ENCODE measurements at regions not wholly inside any gene's neighbourhood (a gene's known extent, or its start where the extent isn't known, plus 50 kb on each side); places are given as distances from the start of the nearest gene placed in this dataset.
"Not testable (repeated sequence)": the region's sequence is repeated elsewhere in the genome, so short reads cannot be mapped to it uniquely, and the experiment has no call there.

- Histone ChIP-seq H3K9me3 (ENCODE audit: control insufficient read depth in 5 of 5, low read length in 5 of 5) (peaks cover 0 to 6% (median 4%) of the 10 kb centered on the region in 5 donors), H3K4me3 (ENCODE audit: low read depth in 1 of 5, low read length in 5 of 5) (no peak overlapping the region), H3K4me1 (ENCODE audit: control insufficient read depth in 5 of 5, insufficient read depth in 5 of 5, low read length in 5 of 5) (peaks cover 0 to 26% (median 18%) of the 10 kb centered on the region in 5 donors), H3K36me3 (ENCODE audit: control insufficient read depth in 5 of 5, insufficient read depth in 5 of 5, low read length in 5 of 5) (no peaks in the 10 kb centered on the region), H3K9ac (ENCODE audit: low read length in 5 of 5) (no peak overlapping the region), H3K27ac (ENCODE audit: low read depth, low read length) (no peak overlapping the region), H3K27me3 (ENCODE audit: control insufficient read depth in 5 of 5, insufficient read depth in 4 of 5, low read length in 5 of 5) (no peaks in the 10 kb centered on the region)
Measured at GRCh38 chr20:60780388-60781025, 471.6 kb upstream of the CDH4 start.

- no peaks in the 10 kb centered on the region for H3K27me3 ChIP-seq (ENCODE audit: control insufficient read depth in 5 of 5, insufficient read depth in 4 of 5, low read length in 5 of 5)
- H3K36me3 ChIP-seq (ENCODE audit: control insufficient read depth in 5 of 5, insufficient read depth in 5 of 5, low read length in 5 of 5): no peaks in the 10 kb centered on the region
- H3K4me3 ChIP-seq (ENCODE audit: low read depth in 1 of 5, low read length in 5 of 5): no peak overlapping the region
- H3K4me1 ChIP-seq (ENCODE audit: control insufficient read depth in 5 of 5, insufficient read depth in 5 of 5, low read length in 5 of 5): peaks cover 0 to 20% (median 11%) of the 10 kb centered on the region in 5 donors
- no peak overlapping the region for H3K27ac ChIP-seq (ENCODE audit: low read depth, low read length)
- peaks cover 0 to 6% (median 4%) of the 10 kb centered on the region in 5 donors for H3K9me3 ChIP-seq (ENCODE audit: control insufficient read depth in 5 of 5, low read length in 5 of 5)
- no peak overlapping the region for H3K9ac ChIP-seq (ENCODE audit: low read length in 5 of 5)
Measured at GRCh38 chr20:60782959-60783625, 469.0 kb upstream of the CDH4 start.

GRCh38 chr20:60785301-60785700 lies 466.8 kb upstream of the CDH4 start:
- peaks cover 0 to 13% (median 8%) of the 10 kb centered on the region in 5 donors for H3K4me1 ChIP-seq (ENCODE audit: control insufficient read depth in 5 of 5, insufficient read depth in 5 of 5, low read length in 5 of 5)
- no peaks in the 10 kb centered on the region for H3K9me3 ChIP-seq (ENCODE audit: control insufficient read depth in 5 of 5, low read length in 5 of 5)
- H3K9ac ChIP-seq (ENCODE audit: low read length in 5 of 5): no peak overlapping the region
- H3K36me3 ChIP-seq (ENCODE audit: control insufficient read depth in 5 of 5, insufficient read depth in 5 of 5, low read length in 5 of 5): no peaks in the 10 kb centered on the region
- no peak overlapping the region for H3K27ac ChIP-seq (ENCODE audit: low read depth, low read length)
- no peak overlapping the region for H3K4me3 ChIP-seq (ENCODE audit: low read depth in 1 of 5, low read length in 5 of 5)
- no peaks in the 10 kb centered on the region for H3K27me3 ChIP-seq (ENCODE audit: control insufficient read depth in 5 of 5, insufficient read depth in 4 of 5, low read length in 5 of 5)

- Histone ChIP-seq H3K4me1 (ENCODE audit: control insufficient read depth in 5 of 5, insufficient read depth in 5 of 5, low read length in 5 of 5) (peaks cover 0 to 9% (median 5%) of the 10 kb centered on the region in 5 donors), H3K36me3 (ENCODE audit: control insufficient read depth in 5 of 5, insufficient read depth in 5 of 5, low read length in 5 of 5) (no peaks in the 10 kb centered on the region), H3K27me3 (ENCODE audit: control insufficient read depth in 5 of 5, insufficient read depth in 4 of 5, low read length in 5 of 5) (no peaks in the 10 kb centered on the region), H3K27ac (ENCODE audit: low read depth, low read length) (no peak overlapping the region), H3K9me3 (ENCODE audit: control insufficient read depth in 5 of 5, low read length in 5 of 5) (no peaks in the 10 kb centered on the region), H3K4me3 (ENCODE audit: low read depth in 1 of 5, low read length in 5 of 5) (no peak overlapping the region), H3K9ac (ENCODE audit: low read length in 5 of 5) (no peak overlapping the region)
Measured at GRCh38 chr20:60785785-60786184, 466.3 kb upstream of the CDH4 start.

GRCh38 chr20:60786686-60787217 lies 465.3 kb upstream of the CDH4 start:
- H3K36me3 ChIP-seq (ENCODE audit: control insufficient read depth in 5 of 5, insufficient read depth in 5 of 5, low read length in 5 of 5): no peaks in the 10 kb centered on the region
- H3K9ac ChIP-seq (ENCODE audit: low read length in 5 of 5): no peak overlapping the region
- H3K4me1 ChIP-seq (ENCODE audit: control insufficient read depth in 5 of 5, insufficient read depth in 5 of 5, low read length in 5 of 5): peaks cover 0 to 9% (median 5%) of the 10 kb centered on the region in 5 donors
- H3K27me3 ChIP-seq (ENCODE audit: control insufficient read depth in 5 of 5, insufficient read depth in 4 of 5, low read length in 5 of 5): no peaks in the 10 kb centered on the region
- H3K9me3 ChIP-seq (ENCODE audit: control insufficient read depth in 5 of 5, low read length in 5 of 5): no peaks in the 10 kb centered on the region
- H3K4me3 ChIP-seq (ENCODE audit: low read depth in 1 of 5, low read length in 5 of 5): no peak overlapping the region
- H3K27ac ChIP-seq (ENCODE audit: low read depth, low read length): no peak overlapping the region

- Histone ChIP-seq H3K36me3 (ENCODE audit: control insufficient read depth in 5 of 5, insufficient read depth in 5 of 5, low read length in 5 of 5) (no peaks in the 10 kb centered on the region), H3K4me3 (ENCODE audit: low read depth in 1 of 5, low read length in 5 of 5) (no peak overlapping the region), H3K27me3 (ENCODE audit: control insufficient read depth in 5 of 5, insufficient read depth in 4 of 5, low read length in 5 of 5) (no peaks in the 10 kb centered on the region), H3K4me1 (ENCODE audit: control insufficient read depth in 5 of 5, insufficient read depth in 5 of 5, low read length in 5 of 5) (peaks cover 0 to 9% (median 5%) of the 10 kb centered on the region in 5 donors), H3K9ac (ENCODE audit: low read length in 5 of 5) (no peak overlapping the region), H3K9me3 (ENCODE audit: control insufficient read depth in 5 of 5, low read length in 5 of 5) (no peaks in the 10 kb centered on the region), H3K27ac (ENCODE audit: low read depth, low read length) (no peak overlapping the region)
Measured at GRCh38 chr20:60787276-60787675, 464.8 kb upstream of the CDH4 start.

GRCh38 chr20:60788070-60788469 lies 464.0 kb upstream of the CDH4 start:
- Histone ChIP-seq H3K4me1 (ENCODE audit: control insufficient read depth in 5 of 5, insufficient read depth in 5 of 5, low read length in 5 of 5) (peaks cover 0 to 9% (median 5%) of the 10 kb centered on the region in 5 donors), H3K9me3 (ENCODE audit: control insufficient read depth in 5 of 5, low read length in 5 of 5) (no peaks in the 10 kb centered on the region), H3K36me3 (ENCODE audit: control insufficient read depth in 5 of 5, insufficient read depth in 5 of 5, low read length in 5 of 5) (no peaks in the 10 kb centered on the region), H3K27me3 (ENCODE audit: control insufficient read depth in 5 of 5, insufficient read depth in 4 of 5, low read length in 5 of 5) (peaks cover 0 to 4% (median 0%) of the 10 kb centered on the region in 5 donors), H3K9ac (ENCODE audit: low read length in 5 of 5) (no peak overlapping the region), H3K27ac (ENCODE audit: low read depth, low read length) (no peak overlapping the region), H3K4me3 (ENCODE audit: low read depth in 1 of 5, low read length in 5 of 5) (no peak overlapping the region)

- no peak overlapping the region for H3K27ac ChIP-seq (ENCODE audit: low read depth, low read length)
- no peaks in the 10 kb centered on the region for H3K9me3 ChIP-seq (ENCODE audit: control insufficient read depth in 5 of 5, low read length in 5 of 5)
- H3K4me3 ChIP-seq (ENCODE audit: low read depth in 1 of 5, low read length in 5 of 5): no peak overlapping the region
- H3K4me1 ChIP-seq (ENCODE audit: control insufficient read depth in 5 of 5, insufficient read depth in 5 of 5, low read length in 5 of 5): peaks cover 0 to 9% (median 5%) of the 10 kb centered on the region in 5 donors
- peaks cover 0 to 4% (median 0%) of the 10 kb centered on the region in 5 donors for H3K27me3 ChIP-seq (ENCODE audit: control insufficient read depth in 5 of 5, insufficient read depth in 4 of 5, low read length in 5 of 5)
- no peaks in the 10 kb centered on the region for H3K36me3 ChIP-seq (ENCODE audit: control insufficient read depth in 5 of 5, insufficient read depth in 5 of 5, low read length in 5 of 5)
- H3K9ac ChIP-seq (ENCODE audit: low read length in 5 of 5): no peak overlapping the region
Measured at GRCh38 chr20:60789399-60789798, 462.7 kb upstream of the CDH4 start.

GRCh38 chr20:60790339-60790738 lies 461.7 kb upstream of the CDH4 start:
- not testable (repeated sequence) for H3K9me3 ChIP-seq (ENCODE audit: control insufficient read depth in 5 of 5, low read length in 5 of 5); H3K4me1 ChIP-seq (ENCODE audit: control insufficient read depth in 5 of 5, insufficient read depth in 5 of 5, low read length in 5 of 5); H3K27ac ChIP-seq (ENCODE audit: low read depth, low read length); H3K9ac ChIP-seq (ENCODE audit: low read length in 5 of 5); H3K27me3 ChIP-seq (ENCODE audit: control insufficient read depth in 5 of 5, insufficient read depth in 4 of 5, low read length in 5 of 5); H3K4me3 ChIP-seq (ENCODE audit: low read depth in 1 of 5, low read length in 5 of 5); H3K36me3 ChIP-seq (ENCODE audit: control insufficient read depth in 5 of 5, insufficient read depth in 5 of 5, low read length in 5 of 5)

- Histone ChIP-seq H3K4me1 (ENCODE audit: control insufficient read depth in 5 of 5, insufficient read depth in 5 of 5, low read length in 5 of 5) (no peaks in the 10 kb centered on the region), H3K4me3 (ENCODE audit: low read depth in 1 of 5, low read length in 5 of 5) (no peak overlapping the region), H3K9me3 (ENCODE audit: control insufficient read depth in 5 of 5, low read length in 5 of 5) (no peaks in the 10 kb centered on the region), H3K27ac (ENCODE audit: low read depth, low read length) (no peak overlapping the region), H3K9ac (ENCODE audit: low read length in 5 of 5) (no peak overlapping the region), H3K36me3 (ENCODE audit: control insufficient read depth in 5 of 5, insufficient read depth in 5 of 5, low read length in 5 of 5) (no peaks in the 10 kb centered on the region), H3K27me3 (ENCODE audit: control insufficient read depth in 5 of 5, insufficient read depth in 4 of 5, low read length in 5 of 5) (peaks cover 0 to 4% (median 0%) of the 10 kb centered on the region in 5 donors)
Measured at GRCh38 chr20:60791823-60792222, 460.2 kb upstream of the CDH4 start.
